ENCODE measurements at regions not wholly inside any gene's neighbourhood (a gene's known extent, or its start where the extent isn't known, plus 50 kb on each side); places are given as distances from the start of the nearest gene placed in this dataset.
"Not testable (repeated sequence)": the region's sequence is repeated elsewhere in the genome, so short reads cannot be mapped to it uniquely, and the experiment has no call there.

DNA sequence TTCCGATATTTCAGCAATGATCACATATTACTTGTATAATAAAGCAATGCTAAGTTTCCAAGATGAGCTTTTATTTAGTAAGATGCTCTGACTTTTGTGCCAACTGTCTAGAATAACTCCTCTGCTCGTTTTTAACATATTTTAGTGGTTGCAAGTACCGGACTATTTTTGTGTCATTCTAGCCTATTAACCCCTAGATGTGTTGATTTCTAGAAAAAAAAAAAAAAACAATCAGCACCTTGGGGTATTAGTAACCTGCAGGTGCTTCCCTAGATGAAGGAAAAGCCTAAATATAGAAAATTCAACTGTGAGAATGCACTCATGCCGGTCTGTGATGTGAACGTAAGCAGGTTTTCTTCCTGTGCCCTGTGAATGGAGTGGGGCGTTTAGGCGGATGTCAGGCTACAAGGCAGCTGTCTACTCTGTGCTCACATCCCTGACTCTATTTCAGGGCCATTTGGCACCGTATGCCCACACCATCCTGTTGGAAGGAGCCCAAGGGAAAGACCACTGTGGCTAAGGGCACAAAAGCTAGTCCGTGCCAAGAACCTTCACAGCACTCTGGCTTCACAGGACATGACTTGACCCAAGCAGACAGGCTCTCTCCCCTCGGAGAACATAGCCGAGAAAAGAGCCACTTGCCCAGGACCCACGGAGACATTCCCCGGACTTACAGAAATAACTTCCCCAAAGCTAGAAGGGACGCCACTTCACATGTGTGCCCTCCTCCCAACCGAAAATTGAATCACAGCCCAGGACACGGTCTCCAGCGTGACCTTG lies 60.9 kb upstream of the AGAP1 start:
- H3K9me3 Mint-ChIP-seq = peaks cover 3% of the 10 kb centered on the region
- TF ChIP-seq, protein P1, sequence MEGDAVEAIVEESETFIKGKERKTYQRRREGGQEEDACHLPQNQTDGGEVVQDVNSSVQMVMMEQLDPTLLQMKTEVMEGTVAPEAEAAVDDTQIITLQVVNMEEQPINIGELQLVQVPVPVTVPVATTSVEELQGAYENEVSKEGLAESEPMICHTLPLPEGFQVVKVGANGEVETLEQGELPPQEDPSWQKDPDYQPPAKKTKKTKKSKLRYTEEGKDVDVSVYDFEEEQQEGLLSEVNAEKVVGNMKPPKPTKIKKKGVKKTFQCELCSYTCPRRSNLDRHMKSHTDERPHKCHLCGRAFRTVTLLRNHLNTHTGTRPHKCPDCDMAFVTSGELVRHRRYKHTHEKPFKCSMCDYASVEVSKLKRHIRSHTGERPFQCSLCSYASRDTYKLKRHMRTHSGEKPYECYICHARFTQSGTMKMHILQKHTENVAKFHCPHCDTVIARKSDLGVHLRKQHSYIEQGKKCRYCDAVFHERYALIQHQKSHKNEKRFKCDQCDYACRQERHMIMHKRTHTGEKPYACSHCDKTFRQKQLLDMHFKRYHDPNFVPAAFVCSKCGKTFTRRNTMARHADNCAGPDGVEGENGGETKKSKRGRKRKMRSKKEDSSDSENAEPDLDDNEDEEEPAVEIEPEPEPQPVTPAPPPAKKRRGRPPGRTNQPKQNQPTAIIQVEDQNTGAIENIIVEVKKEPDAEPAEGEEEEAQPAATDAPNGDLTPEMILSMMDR (IDR thresholded peaks at IDR 0.05; ENCODE audit: unreplicated experiment in 3 of 3) = no peak
- H3K4me3 Mint-ChIP-seq = no peak overlapping the region
- no peaks in the 10 kb centered on the region for H3K36me3 Mint-ChIP-seq (ENCODE audit: low read depth)
- H3K27ac Mint-ChIP-seq = peak overlapping the region in 1 of 3 experiments; percentile 18
- H3K27me3 Mint-ChIP-seq (ENCODE audit: low read depth) = peaks cover 15% of the 10 kb centered on the region
- peaks cover 7% of the 10 kb centered on the region for H3K4me1 Mint-ChIP-seq

DNA sequence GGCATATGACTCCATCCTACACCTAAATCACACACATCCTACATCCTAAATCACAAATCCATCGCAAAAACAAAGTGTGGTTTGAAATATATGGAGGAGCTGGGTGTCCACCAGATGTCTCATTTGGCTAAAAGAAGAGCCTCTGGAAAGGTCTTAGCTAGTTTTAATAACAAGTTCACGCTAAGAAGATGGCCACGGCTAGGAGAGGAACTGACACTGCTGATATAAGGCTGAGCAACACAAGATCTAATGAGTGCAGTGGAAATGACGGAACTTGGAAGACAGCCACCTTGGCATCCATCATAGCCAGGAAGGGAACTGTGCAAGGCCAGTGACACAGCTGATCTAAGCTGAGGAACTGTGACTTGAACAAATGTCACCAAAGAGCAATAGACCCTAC lies 60.0 kb upstream of the AGAP1 start:
- Mint-ChIP-seq H3K4me3 (no peak overlapping the region), H3K9me3 (peaks cover 3% of the 10 kb centered on the region), H3K36me3 (ENCODE audit: low read depth) (no peaks in the 10 kb centered on the region), H3K27me3 (ENCODE audit: low read depth) (peaks cover 15% of the 10 kb centered on the region), H3K27ac (no peak overlapping the region), H3K4me1 (peaks cover 7% of the 10 kb centered on the region)
- TF ChIP-seq, protein P1 (IDR thresholded peaks at IDR 0.05; ENCODE audit: unreplicated experiment in 3 of 3) = no peak

DNA sequence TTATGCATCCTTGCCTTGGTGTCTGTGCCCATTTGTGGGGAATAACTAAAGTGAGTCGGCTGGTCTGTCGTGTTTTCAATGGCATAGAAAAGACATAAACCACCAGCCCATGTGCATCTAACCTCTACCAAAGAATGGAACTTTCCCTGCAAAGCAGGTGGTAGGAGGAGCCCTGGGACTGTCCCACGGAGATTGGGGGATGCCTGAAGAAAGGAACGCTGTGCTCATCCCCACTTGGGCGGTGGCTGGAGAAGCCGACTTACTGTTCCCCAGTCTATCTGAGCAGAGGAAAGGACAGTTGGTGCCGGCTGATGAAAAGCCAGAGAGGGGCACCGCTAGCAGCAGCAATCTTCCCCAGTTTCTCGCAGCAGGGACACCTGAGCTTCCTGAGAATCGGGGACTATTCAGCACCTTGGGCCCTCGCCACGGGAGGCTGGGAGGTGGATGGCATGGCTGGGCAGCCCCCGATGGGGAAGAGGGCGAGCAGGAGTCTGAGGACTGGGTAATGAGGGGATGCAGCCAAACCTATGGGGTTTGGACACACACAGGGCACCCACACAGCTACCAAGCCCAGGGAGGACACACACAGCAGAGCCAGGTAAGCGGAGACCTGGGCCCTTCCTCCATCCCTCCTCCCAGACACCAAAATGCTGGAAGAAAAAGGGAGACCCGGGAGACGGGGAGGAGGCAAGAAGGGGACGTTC lies 53.7 kb upstream of the AGAP1 start:
- Mint-ChIP-seq H3K4me1 (no peaks in the 10 kb centered on the region), H3K4me3 (no peak overlapping the region), H3K27me3 (ENCODE audit: low read depth) (peaks cover 4% of the 10 kb centered on the region), H3K9me3 (peaks cover 3% of the 10 kb centered on the region), H3K27ac (no peak overlapping the region), H3K36me3 (ENCODE audit: low read depth) (no peaks in the 10 kb centered on the region)
- TF ChIP-seq, protein P1 (IDR thresholded peaks at IDR 0.05; ENCODE audit: unreplicated experiment in 3 of 3) = no peak

DNA sequence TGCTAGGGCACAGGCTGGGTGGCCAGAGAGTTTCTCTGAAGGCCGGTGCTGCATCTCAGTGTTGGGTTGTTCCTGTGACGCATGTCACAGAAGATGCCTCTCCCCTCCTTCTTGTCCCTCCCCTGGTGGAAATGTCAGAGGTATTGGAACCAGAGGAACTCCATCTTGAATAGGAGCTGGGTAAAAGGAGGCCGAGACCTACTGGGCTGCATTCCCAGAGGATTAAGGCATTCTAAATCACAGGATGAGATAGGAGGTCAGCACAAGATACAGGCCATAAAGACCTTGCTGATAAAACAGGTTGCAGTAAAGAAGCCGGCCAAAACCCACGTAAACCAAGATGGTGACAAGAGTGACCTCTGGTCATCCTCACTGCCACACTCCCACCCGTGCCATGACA lies 50.3 kb upstream of the AGAP1 start:
- not testable (repeated sequence) for H3K4me1 Mint-ChIP-seq; H3K9me3 Mint-ChIP-seq; H3K36me3 Mint-ChIP-seq (ENCODE audit: low read depth); H3K27ac Mint-ChIP-seq; H3K4me3 Mint-ChIP-seq; H3K27me3 Mint-ChIP-seq (ENCODE audit: low read depth)

Data from nephron (organoid).